ENCODE measurements at regions not wholly inside any gene's neighbourhood (a gene's known extent, or its start where the extent isn't known, plus 50 kb on each side); places are given as distances from the start of the nearest gene placed in this dataset.
"Not testable (repeated sequence)": the region's sequence is repeated elsewhere in the genome, so short reads cannot be mapped to it uniquely, and the experiment has no call there.

GRCh38 chr1:37166005-37166404 is 131.7 kb upstream of the GRIK3 start:
- no peak for DNase-seq

- DNase-seq: no peak
Observed at GRCh38 chr1:37167479-37167878, 133.2 kb upstream of the GRIK3 start.

GRCh38 chr1:37169241-37169640 is 134.9 kb upstream of the GRIK3 start:
- no peak for DNase-seq

- no peak for DNase-seq
Observed at GRCh38 chr1:37169743-37170275, 135.5 kb upstream of the GRIK3 start.

GRCh38 chr1:37171691-37172090 is 137.4 kb upstream of the GRIK3 start:
- DNase-seq: no peak

- no peak for DNase-seq
Observed at GRCh38 chr1:37174341-37174740, 140.0 kb upstream of the GRIK3 start.

GRCh38 chr1:37174876-37175275 is 140.6 kb upstream of the GRIK3 start:
- DNase-seq: no peak

- DNase-seq: no peak
Observed at GRCh38 chr1:37175666-37176215, 141.4 kb upstream of the GRIK3 start.

GRCh38 chr1:37176269-37176668 is 142.0 kb upstream of the GRIK3 start:
- DNase-seq: no peak

- peak; percentile 15 for DNase-seq
Observed at GRCh38 chr1:37177230-37177864, 143.0 kb upstream of the GRIK3 start.

GRCh38 chr1:37181425-37181824 is 147.1 kb upstream of the GRIK3 start:
- DNase-seq: no peak

- DNase-seq: no peak
Observed at GRCh38 chr1:37184789-37185188, 150.5 kb upstream of the GRIK3 start.

GRCh38 chr1:37186246-37186756 is 152.0 kb upstream of the GRIK3 start:
- no peak for DNase-seq

GRCh38 chr1:37189111-37189510 is 154.8 kb upstream of the GRIK3 start:
- DNase-seq: no peak

GRCh38 chr1:37197411-37197810 is 163.1 kb upstream of the GRIK3 start:
- DNase-seq: no peak

- not testable (repeated sequence) for DNase-seq
Observed at GRCh38 chr1:37214305-37214704, 180.0 kb upstream of the GRIK3 start.

GRCh38 chr1:37233606-37234005 is 199.3 kb upstream of the GRIK3 start:
- DNase-seq: no peak

- DNase-seq: no peak
Observed at GRCh38 chr1:37234941-37235418, 200.7 kb upstream of the GRIK3 start.

- no peak for DNase-seq
Observed at GRCh38 chr1:37237948-37238347, 203.6 kb upstream of the GRIK3 start.

- DNase-seq: no peak
Observed at GRCh38 chr1:37238364-37239224, 204.3 kb upstream of the GRIK3 start.

- DNase-seq: no peak
Observed at GRCh38 chr1:37239225-37239740, 205.0 kb upstream of the GRIK3 start.

GRCh38 chr1:37240897-37241296 is 206.6 kb upstream of the GRIK3 start:
- DNase-seq: no peak

GRCh38 chr1:37242501-37242900 is 208.2 kb upstream of the GRIK3 start:
- DNase-seq: no peak
